Ascending aorta (tissue), 2 donors: ENCODE measurements at regions not wholly inside any gene's neighbourhood (a gene's known extent, or its start where the extent isn't known, plus 50 kb on each side); places are given as distances from the start of the nearest gene placed in this dataset.

Experiments used
- DNase-seq, 2 donors: peaks; one replicate each; pipeline ENCODE4 v3.0.0-alpha.2; 2019; ENCODE audit warnings: low spot score in 2 of 2
- H3K27ac ChIP-seq, 2 donors: fragments of 200-600 bp; sonication (generic); one replicate each; pipeline ENCODE4 v1.5.1; 2016 to 2017; ENCODE audit warnings: mild to moderate bottlenecking in 1 of 2
- H3K27me3 ChIP-seq: fragments of 200-600 bp; sonication (generic); one replicate; pipeline ENCODE4 v1.5.1; 2017
- H3K36me3 ChIP-seq, 2 donors: fragments of 200-600 bp; sonication (generic); one replicate each; pipeline ENCODE4 v1.5.1; 2016
- H3K4me1 ChIP-seq, 2 donors: fragments of 200-600 bp; sonication (generic); one replicate each; pipeline ENCODE4 v1.5.1; 2016 to 2017; ENCODE audit warnings: mild to moderate bottlenecking in 1 of 2
- H3K4me3 ChIP-seq, 2 donors: fragments of 200-600 bp; sonication (generic); one replicate each; pipeline ENCODE4 v1.5.1; 2016 to 2017; ENCODE audit warnings: mild to moderate bottlenecking in 1 of 2
- H3K9me3 ChIP-seq, 2 donors: fragments of 200-600 bp; sonication (generic); one replicate each; pipeline ENCODE4 v1.5.1; 2016
- intact Hi-C: fragments of 100-400 bp; cut with DNase I; formaldehyde crosslinking; loops from one replicate; pipeline ENCODE4 v1.15.1; 2023
- TF ChIP-seq, protein P1 (sequence below), 3 experiments: fragments of 200-600 bp in 2 of 3; fragments of 450-650 bp in 1 of 3; sonication (generic) in 2 of 3; IDR thresholded peaks; one replicate each; pipeline ENCODE4 v1.5.1; 2016 to 2019; ENCODE audit warnings: antibody characterized with exemption in 3 of 3, mild to moderate bottlenecking in 1 of 3, moderate library complexity in 1 of 3

DNA sequence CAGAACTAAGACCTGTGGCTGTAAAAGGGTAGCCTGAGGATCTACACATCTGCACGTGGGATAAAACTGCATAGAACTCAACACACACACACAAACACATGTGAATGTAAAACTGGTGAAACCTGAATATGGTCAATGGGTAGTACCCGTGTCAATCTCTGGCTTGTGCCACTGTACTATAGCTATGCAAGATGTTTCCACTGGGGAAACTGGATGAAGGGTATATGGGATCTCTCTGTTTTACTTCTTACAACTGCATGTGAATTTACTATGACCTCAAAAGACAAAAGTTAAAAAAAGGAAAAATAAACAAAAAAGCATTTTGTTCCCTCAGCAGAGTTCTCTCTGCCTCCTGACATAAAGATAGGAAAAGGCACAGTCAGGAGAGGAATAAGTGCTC, 143.3 kb upstream of the LHX1 start:
- Histone ChIP-seq H3K36me3 (no peaks in the 10 kb centered on the region), H3K9me3 (no peaks in the 10 kb centered on the region), H3K4me3 (no peak overlapping the region), H3K27me3 (no peaks in the 10 kb centered on the region), H3K4me1 (no peaks in the 10 kb centered on the region), H3K27ac (no peak overlapping the region)
- TF ChIP-seq, protein P1, sequence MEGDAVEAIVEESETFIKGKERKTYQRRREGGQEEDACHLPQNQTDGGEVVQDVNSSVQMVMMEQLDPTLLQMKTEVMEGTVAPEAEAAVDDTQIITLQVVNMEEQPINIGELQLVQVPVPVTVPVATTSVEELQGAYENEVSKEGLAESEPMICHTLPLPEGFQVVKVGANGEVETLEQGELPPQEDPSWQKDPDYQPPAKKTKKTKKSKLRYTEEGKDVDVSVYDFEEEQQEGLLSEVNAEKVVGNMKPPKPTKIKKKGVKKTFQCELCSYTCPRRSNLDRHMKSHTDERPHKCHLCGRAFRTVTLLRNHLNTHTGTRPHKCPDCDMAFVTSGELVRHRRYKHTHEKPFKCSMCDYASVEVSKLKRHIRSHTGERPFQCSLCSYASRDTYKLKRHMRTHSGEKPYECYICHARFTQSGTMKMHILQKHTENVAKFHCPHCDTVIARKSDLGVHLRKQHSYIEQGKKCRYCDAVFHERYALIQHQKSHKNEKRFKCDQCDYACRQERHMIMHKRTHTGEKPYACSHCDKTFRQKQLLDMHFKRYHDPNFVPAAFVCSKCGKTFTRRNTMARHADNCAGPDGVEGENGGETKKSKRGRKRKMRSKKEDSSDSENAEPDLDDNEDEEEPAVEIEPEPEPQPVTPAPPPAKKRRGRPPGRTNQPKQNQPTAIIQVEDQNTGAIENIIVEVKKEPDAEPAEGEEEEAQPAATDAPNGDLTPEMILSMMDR (IDR thresholded peaks at IDR 0.05): no peak
- DNase-seq: no peak
- intact Hi-C loops: no loop called here

DNA sequence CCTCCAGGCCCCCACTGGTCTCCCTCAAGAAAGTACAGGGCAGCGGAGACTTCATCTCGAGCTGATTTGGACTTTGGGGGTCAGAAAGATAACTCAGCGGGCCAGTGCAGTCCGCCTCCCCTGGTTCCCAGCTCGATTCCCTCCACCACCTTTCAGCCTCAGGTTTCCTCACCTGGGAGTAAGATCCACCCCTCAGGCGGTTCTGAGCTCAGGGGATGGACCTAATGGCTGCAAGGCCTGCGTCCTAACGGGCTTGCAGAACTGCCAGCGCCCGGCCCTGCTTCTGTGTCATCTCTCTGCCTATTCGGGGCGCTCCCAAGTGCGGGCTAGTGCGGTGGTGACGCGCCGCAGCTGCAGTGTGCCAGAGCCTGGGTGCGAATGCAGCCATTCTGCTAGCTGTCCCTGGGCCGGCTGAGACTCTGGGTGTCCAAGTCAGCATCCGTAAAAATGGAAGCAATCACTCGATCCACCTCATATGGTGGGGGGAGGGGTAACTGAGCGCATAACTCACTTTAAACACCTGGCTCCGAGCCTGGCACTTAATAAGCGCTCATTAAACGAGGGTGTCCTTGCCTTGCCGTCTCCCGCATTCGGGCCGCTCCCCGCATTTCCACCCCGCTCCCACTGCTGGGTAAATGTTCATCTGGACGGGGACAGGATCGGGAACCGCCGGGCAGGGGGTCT, 129.6 kb upstream of the LHX1 start:
- Histone ChIP-seq H3K27me3 (no peaks in the 10 kb centered on the region), H3K4me1 (no peaks in the 10 kb centered on the region), H3K4me3 (no peak overlapping the region), H3K27ac (no peak overlapping the region), H3K9me3 (no peaks in the 10 kb centered on the region), H3K36me3 (no peaks in the 10 kb centered on the region)
- no peak for DNase-seq
- intact Hi-C loops: no loop called here
- TF ChIP-seq, protein P1 (IDR thresholded peaks at IDR 0.05): no peak

DNA sequence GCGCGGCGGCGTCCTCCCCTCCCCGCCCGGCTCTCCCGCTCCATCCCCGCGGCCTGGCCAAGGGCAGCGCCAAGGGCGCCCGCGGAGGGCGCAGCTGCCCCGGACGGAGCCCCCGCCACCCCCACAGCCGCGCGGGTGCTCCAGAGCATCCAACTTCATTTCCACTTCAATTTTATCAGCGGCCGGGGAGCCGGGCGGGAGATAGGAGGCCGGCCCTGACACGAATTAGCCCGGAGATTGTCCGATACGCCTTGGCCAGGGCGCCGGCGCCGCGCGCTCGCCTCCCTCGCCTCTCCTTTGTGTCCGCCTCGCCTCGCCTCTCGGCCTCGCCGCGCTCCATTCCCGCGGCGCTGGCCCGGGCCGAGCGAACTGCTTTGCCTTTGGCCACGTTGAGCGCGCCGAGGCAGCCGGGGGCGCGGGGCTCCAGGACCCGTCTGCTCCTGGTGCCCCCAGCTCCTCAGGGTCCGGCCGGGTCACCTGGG, 129.1 kb upstream of the LHX1 start:
- Histone ChIP-seq H3K4me3 (no peak overlapping the region), H3K4me1 (no peaks in the 10 kb centered on the region), H3K27ac (no peak overlapping the region), H3K9me3 (no peaks in the 10 kb centered on the region), H3K36me3 (no peaks in the 10 kb centered on the region), H3K27me3 (no peaks in the 10 kb centered on the region)
- TF ChIP-seq, protein P1 (IDR thresholded peaks at IDR 0.05): no peak
- intact Hi-C loops: no loop called here
- DNase-seq: no peak

DNA sequence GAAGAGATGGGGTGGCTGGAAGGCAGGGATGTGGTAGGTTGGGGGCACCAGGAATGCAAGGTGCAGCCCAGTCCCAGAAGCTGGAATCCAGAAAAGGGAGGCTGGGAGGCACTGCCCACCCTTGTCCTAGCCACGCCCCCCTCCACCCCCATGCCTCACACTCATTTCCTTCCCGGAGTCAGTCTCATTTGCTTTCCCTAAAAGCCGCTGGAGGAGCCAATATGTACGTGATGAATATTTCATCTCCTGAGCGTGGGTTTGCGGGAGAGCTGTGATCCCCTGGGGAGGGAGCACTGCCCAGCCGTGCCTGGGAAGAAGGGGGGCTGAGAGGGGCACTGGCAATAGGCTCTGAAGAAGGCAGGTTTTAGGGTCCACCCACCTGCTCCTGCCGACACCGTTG, 124.5 kb upstream of the LHX1 start:
- no peak overlapping the region for H3K4me3 ChIP-seq
- no peak for DNase-seq
- H3K4me1 ChIP-seq: no peaks in the 10 kb centered on the region
- no peaks in the 10 kb centered on the region for H3K9me3 ChIP-seq
- intact Hi-C loops: no loop called here
- H3K27me3 ChIP-seq: no peaks in the 10 kb centered on the region
- no peaks in the 10 kb centered on the region for H3K36me3 ChIP-seq
- H3K27ac ChIP-seq: no peak overlapping the region
- TF ChIP-seq, protein P1 (IDR thresholded peaks at IDR 0.05): no peak

DNA sequence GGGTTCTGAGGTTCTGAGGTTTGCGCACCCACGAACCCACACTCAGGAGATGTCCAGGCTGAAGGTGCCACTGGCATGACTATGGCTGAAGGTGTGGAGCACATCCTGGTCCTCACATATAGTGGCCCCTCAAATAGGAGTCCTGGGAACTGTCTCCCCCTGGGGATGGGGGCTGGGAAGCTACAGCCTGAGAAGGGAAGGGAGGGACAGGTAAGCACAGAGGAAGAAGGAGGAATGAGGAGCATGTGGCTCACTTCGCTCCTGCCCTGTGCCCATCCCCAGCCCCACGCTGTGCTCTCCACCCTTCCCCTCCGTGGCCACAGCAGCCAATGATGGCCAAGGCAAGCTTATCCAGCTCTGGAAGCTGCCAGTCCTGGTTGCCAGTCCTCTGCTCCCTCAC, 123.9 kb upstream of the LHX1 start:
- H3K36me3 ChIP-seq: no peaks in the 10 kb centered on the region
- DNase-seq: no peak
- H3K9me3 ChIP-seq: no peaks in the 10 kb centered on the region
- intact Hi-C loops: no loop called here
- no peaks in the 10 kb centered on the region for H3K27me3 ChIP-seq
- H3K27ac ChIP-seq: no peak overlapping the region
- no peak overlapping the region for H3K4me3 ChIP-seq
- TF ChIP-seq, protein P1 (IDR thresholded peaks at IDR 0.05): no peak
- H3K4me1 ChIP-seq: no peaks in the 10 kb centered on the region
